HG03457 (cell line): ENCODE measurements at regions not wholly inside any gene's neighbourhood (a gene's known extent, or its start where the extent isn't known, plus 50 kb on each side); places are given as distances from the start of the nearest gene placed in this dataset.

Experiments used
- ATAC-seq: cut with Tn5 transposase; IDR thresholded peaks from one replicate; pipeline ENCODE4 v1.9.1; 2021; ENCODE audit warnings: moderate number of reproducible peaks; ENCODE audit not compliant: unreplicated experiment

DNA sequence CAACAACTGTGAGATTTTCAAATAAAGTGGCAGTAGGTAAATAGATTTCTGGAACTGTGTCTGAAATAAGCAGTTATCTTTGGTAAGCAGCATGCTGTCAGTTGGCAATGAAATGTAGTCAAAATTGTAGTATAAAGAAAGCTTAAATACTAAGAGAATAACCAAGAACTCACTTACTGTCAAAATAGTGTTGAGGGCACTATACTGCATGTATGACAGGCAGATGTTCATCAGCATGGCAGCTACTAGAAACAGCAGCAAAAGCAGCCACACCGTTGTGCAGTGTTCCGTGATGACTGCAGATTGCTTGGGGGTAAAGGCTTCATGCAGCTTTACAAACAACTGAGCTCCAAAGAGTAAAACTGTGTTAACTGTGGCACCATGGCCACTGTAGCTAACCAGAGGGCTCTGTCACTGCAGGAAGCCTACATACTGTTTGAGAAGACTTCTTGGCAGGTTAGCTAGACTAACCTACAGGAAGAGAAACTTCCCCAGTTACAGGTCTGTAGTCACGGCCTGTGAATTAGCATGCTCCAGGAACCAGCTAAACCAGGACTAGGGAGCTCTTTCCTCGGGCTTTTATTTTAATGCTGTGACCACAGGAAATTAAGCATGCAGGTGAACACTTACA, 459.7 kb downstream of the TBL1XR1 start:
- no peak for ATAC-seq

- no peak for ATAC-seq
These were observed 463.1 kb downstream of the TBL1XR1 start for GRCh38 chr3:176734146-176734545.

- ATAC-seq = no peak
These were observed 472.9 kb downstream of the TBL1XR1 start for GRCh38 chr3:176724394-176724759.

DNA sequence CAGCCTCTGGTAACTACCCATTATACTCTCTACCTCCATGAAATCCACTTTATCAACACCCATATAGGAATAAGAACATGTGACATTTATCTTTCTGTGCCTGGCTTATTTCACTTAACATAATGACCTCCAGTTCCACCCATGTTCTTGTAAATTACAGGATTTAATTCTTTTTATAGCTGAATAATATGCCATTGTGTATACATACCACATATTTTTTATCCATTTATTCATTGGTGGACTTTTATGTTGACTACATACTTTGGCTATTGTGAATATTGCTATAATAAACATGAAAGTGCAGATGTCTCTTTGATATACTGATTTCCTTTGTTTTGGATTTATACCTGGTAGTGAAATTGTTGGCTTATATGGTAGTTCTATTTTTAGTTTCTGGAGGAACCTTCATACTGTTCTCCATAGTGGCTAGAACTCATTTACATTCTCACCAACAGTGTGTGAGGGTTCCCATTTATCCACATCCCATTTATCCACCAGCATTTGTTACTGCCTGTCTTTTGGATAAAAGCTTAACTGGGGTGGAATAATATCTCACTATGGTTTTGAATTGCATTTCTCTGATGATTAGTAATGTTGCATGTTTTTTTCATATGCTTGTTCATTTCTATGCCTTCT, 473.4 kb downstream of the TBL1XR1 start:
- no peak for ATAC-seq

GRCh38 chr3:176714034-176714433, 483.2 kb downstream of the TBL1XR1 start:
- no peak for ATAC-seq

GRCh38 chr3:176712191-176712590, 485.1 kb downstream of the TBL1XR1 start:
- ATAC-seq = no peak

- no peak for ATAC-seq
These were observed 498.0 kb downstream of the TBL1XR1 start for GRCh38 chr3:176699288-176699687.

DNA sequence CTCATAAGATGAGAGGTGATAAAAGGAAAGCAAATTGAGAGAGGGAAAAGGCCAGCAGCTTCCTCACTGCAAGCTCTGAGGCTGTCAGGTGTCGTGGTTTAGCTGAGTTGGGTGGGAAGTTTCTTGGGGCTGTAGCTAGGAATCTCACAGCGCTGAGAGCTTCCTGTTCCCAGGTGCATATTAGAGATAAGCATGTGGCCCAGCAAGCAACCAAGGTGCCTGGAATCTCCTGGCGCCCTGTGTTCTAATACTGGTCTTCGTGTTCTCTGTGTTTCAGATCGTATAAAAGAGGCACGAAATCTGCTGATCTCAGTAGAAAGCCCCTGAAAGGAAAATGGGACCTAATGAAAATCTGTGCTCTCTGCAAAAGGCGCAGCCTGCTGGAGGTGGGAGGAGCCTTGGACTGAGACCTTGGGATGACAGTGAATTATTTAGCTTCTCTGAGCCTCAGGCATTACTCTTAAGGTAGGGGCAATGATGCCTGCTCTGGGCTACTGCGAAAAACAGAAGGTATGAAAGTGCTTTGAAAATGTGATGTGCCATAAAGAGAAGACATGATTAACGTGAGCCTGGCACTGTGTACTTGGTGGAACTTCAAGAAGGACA, 499.9 kb downstream of the TBL1XR1 start:
- no peak for ATAC-seq

DNA sequence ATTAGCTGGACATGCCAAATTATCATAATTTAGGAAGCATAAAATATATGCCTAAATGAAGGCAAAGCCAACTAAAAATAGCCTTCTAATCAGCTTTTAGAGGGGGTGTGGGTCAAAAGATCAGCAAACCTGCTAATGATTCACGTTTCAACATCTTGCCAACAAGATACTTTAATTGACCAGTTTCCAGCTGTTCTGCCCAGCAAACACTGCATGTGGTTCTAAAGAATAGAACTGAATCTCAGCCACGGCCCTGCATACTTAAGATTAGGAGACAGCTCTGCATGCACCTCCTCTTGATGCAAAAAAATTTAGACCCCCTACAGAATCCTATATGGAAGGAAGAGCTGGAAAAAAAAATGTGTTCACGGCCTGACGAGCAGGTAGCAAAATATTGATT, 500.5 kb downstream of the TBL1XR1 start:
- ATAC-seq = no peak

DNA sequence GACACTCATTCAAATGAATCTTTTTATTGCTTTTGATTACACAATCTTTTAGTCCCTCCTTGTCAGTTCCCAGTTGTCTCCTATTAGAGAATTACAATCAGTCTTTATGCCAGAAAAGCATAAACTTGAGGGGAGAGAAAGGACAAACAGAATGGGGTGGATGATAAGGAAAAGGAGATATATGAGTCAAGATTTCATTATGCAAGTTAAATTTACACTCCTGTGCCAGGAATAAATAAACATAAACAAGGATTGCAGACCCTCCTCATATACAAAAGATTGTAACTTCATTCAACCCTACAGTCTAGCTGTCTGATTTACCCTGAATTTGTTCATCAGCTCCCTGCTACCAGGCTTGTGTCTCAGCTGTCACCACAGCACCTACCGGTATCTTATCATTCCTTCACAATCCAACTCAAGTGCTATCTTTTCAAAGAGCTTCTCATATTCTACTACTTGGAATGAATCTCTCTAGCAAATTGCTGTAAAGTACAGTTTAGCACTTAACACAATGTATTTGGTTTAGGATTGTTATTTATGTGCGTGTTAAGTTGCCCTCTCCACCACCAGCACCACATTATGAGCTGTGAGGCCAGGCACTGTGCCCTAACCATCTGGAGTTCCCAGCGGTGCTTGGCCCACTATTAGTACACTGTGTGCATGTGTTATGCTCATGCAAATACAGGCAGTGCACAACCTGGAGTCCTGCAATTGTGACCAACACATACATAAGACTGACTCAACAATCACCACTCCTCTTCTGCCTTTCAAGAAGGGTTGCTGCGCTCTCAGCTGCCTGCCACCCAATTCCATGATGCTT, 504.1 kb downstream of the TBL1XR1 start:
- ATAC-seq = no peak

DNA sequence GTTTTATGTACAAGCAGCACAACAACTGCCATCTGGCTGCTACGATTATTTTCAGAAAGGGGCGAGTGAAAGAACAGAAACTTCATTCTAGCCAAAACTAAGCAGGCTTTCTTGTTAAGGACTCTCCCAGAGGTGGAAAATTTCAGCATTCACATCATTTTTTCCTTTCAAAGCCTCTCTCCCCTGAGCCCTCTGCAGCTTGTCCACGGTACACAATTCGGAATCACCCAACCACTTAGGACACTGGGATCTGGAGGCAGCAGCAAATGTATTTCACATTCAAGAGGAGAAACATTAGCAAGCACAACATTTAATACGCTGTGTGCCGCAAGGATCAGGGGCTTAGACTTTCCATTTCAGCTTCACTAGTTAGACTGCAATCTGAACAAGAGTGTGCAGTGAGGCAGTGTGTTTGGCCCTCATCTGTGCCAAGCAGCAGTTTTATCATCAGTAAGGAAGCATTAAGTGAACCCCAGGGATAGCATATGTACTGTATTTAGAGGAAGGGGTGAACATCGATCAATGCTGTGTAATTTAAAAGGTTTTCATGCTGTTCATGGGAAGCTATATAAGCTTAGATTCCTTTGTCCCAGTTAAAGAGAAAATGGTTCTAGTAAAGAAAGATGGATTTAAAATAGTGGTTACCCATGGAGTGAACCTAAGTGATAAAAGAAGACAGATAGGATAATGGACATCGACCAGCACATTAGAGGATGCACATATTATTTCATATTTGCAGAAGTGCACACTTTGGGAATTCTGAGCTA, 504.9 kb downstream of the TBL1XR1 start:
- no peak for ATAC-seq

DNA sequence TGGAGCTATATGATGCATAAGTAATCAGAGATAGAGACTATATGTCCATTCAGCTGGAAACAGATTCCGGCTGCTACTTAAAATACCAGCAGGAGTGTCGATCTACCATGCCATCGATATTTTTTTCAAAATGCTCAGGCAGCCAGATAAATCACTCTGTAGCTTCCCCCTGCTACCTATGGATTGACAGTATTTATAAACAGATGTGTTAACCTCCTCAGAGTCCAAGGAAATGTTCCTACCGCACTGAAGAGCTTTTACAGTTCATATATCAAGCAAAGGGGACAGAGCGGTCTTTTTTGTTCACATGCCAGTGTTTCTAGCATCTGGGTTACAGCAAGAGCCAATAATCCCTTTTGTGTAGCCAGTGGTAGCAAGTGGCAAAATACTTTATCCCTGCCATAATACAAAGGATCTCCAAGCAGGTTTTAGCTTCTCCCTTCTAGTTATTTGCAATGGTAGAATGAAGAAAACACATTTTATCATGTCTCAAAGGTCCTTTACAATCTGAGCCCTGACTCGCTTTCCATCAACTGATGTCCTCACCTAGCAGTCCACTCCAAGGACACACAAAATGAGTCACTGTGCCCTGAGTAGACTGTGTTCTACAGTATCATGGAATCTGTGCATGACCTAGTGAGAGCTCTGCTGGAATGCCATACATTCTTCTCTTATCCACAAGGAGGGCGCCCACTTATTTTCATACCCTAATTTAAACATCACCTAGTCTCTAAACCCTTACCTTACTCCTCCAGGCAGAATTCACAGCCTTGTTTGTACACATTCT, 507.0 kb downstream of the TBL1XR1 start:
- no peak for ATAC-seq

DNA sequence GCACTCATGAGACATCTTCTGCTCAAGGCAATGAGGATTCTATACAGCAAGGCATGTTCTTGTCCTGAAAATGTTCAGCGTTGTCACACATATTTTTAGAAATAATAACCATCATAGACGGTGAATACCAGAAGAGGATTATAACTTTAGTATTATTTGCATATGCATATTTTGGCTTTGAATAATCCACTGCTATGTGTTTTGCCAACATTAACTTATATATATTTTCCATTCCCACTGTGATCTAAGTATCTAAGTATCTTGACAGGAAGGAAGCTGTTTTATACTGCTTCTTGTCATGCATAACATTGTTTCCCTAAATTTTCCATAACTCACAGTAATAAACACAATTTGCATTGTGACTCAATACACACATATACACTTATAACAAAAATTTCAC, 509.5 kb downstream of the TBL1XR1 start:
- no peak for ATAC-seq

GRCh38 chr3:176683382-176683781, 513.9 kb downstream of the TBL1XR1 start:
- no peak for ATAC-seq

DNA sequence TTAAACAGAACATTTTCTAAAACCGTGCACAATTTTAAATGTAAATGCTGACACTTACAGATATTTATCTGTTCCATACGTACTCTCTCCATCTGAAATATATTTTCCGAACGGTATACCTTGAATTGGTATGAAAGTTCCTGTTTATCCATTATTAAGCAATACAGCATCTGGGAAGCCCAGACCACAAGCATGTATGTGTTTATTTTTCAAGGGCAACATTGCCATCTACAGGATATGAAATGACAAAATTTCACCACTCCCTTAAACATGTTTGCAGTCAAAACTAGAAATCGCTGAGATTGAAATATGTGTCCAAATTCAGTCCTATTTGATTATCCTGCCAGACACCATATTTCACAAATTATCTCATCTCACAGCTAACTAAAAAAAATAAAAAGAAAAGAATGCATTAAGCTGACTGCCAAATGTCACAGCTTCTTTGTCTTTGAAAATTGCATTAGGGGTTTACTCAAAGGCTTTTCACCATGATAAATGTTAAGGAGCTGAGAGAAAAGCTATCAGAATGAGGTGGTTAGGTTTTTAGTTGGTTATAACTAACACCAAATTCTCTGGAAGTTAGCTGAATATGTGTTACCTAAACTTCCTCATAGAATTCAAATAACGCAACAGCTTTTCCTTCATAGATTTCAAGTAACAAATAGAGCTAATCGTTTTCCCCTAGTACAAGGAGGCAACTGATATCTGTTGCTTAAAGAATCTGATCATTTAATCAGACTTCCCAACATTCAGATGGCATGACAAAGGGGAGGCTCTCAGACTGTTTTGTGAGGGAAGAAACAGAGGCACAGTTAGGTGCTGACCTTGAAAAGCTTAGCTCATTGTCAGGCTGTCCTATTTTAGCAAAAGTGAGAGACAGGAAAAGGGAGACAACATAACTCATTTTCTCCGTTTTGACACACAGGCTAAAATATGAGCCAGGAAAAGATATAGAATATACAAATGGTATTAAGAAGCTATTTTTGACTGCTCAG, 533.1 kb downstream of the TBL1XR1 start:
- no peak for ATAC-seq

DNA sequence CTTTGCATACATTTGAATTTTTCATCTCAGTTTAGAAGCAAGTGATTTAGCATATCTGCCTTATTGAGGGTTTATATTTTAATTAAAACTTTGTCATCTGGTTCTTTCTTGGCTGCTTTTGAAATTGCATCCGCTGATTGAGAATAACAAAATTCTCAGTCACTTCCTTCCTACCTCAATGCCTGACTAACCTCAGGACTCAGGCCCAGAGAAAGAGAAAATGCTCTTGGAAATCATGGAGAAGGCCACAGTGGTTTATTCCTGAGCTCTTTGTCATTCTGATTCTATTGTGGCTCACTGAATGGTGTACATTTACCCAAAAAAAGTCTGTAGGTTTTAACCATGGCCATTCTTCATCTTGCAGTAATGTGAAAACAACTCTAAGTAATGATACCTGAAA, 533.9 kb downstream of the TBL1XR1 start:
- ATAC-seq = no peak

- ATAC-seq = no peak
These were observed 535.8 kb downstream of the TBL1XR1 start for GRCh38 chr3:176661432-176661964.

DNA sequence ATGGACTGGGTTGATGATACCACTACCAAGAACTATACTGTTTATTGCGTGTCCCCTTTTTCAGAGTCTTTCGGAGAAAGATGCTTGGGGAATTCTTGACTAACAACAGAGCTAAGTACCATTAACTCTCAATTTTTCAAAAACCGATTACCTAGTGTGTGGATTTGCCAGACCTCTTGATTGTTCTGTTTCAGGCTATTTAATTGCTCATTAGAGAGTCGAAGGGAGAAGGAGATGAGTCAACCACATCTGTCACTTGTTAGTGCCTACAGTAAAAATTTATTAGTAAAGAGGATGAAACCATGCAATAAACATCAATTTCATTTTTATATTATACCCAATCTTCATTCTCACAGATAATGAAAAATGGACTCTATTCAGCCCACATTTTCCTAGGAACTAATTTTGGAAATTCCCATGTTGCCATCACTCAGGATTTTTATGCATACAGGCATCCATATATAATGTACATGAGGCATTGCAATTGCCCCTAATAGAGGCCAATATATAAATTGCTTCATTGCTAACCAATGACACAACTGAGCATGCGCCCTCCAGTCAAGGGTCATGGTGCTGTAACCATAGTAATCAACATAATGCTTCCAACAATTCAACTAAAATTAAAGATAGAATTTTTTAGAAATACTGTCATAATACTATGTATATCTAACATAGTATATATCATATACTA, 541.7 kb downstream of the TBL1XR1 start:
- no peak for ATAC-seq
